Liver (tissue), 7 donors: ENCODE measurements at regions not wholly inside any gene's neighbourhood (a gene's known extent, or its start where the extent isn't known, plus 50 kb on each side); places are given as distances from the start of the nearest gene placed in this dataset.

ENCODE experiments used
- DNase-seq: peaks from one replicate; pipeline ENCODE4 v3.0.0-alpha.2; 2017; ENCODE audit warnings: low spot score
- H3K27ac ChIP-seq, 2 donors: one replicate each; pipeline ENCODE4 v1.7.0; 2013; ENCODE audit warnings: inconsistent platforms in 2 of 2, low read length in 2 of 2, control low read depth in 1 of 2, low read depth in 1 of 2, mild to moderate bottlenecking in 1 of 2
- H3K27me3 ChIP-seq, 4 donors: one replicate each; pipeline versions ENCODE4 v1.6.1 to v1.7.0; 2013; ENCODE audit warnings: low read length in 3 of 4, inconsistent platforms in 1 of 4, mild to moderate bottlenecking in 1 of 4, moderate library complexity in 1 of 4; ENCODE audit not compliant: control insufficient read depth in 4 of 4, insufficient read depth in 4 of 4
- H3K36me3 ChIP-seq, 4 donors: one replicate each; pipeline versions ENCODE4 v1.6.1 to v1.7.0; 2013; ENCODE audit warnings: low read length in 3 of 4, mild to moderate bottlenecking in 3 of 4, low read depth in 1 of 4, moderate library complexity in 1 of 4; ENCODE audit not compliant: control insufficient read depth in 4 of 4, insufficient read depth in 3 of 4
- H3K4me1 ChIP-seq, 4 donors: one replicate each; pipeline versions ENCODE4 v1.6.1 to v1.7.0; 2013; ENCODE audit warnings: low read length in 3 of 4, mild to moderate bottlenecking in 3 of 4, moderate library complexity in 1 of 4; ENCODE audit not compliant: control insufficient read depth in 4 of 4, insufficient read depth in 4 of 4
- H3K4me3 ChIP-seq, 3 donors: one replicate each; pipeline versions ENCODE4 v1.6.1 to v1.7.0; 2013; ENCODE audit warnings: low read length in 3 of 3, control low read depth in 1 of 3, low read depth in 1 of 3, mild to moderate bottlenecking in 1 of 3
- H3K9ac ChIP-seq, 2 donors: one replicate each; pipeline ENCODE4 v1.7.0; 2013; ENCODE audit warnings: low read length in 2 of 2, mild to moderate bottlenecking in 2 of 2, moderate library complexity in 2 of 2, control low read depth in 1 of 2, low read depth in 1 of 2
- H3K9me3 ChIP-seq, 4 donors: one replicate each; pipeline versions ENCODE4 v1.6.1 to v1.7.0; 2013; ENCODE audit warnings: low read length in 3 of 4; ENCODE audit not compliant: control insufficient read depth in 4 of 4
- EGR1 ChIP-seq, 2 donors: IDR thresholded peaks; 2 replicates each; pipeline ENCODE4 v1.6.1; 2016 to 2018; ENCODE audit warnings: antibody characterized with exemption in 2 of 2, low read depth in 2 of 2
- FOXA1 ChIP-seq: IDR thresholded peaks from 2 replicates; pipeline ENCODE4 v1.6.1; 2016; ENCODE audit warnings: antibody characterized with exemption
- HNF4A ChIP-seq, 2 donors: conservative IDR thresholded peaks; 2 replicates each; pipeline ENCODE4 v1.6.1; 2016; ENCODE audit warnings: antibody characterized with exemption in 2 of 2, mild to moderate bottlenecking in 2 of 2
- JUND ChIP-seq, 2 donors: IDR thresholded peaks; 2 replicates each; pipeline ENCODE4 v1.6.1; 2016; ENCODE audit warnings: antibody characterized with exemption in 2 of 2
- RAD21 ChIP-seq, 2 donors: IDR thresholded peaks; 2 replicates each; pipeline ENCODE4 v1.6.1; 2016; ENCODE audit warnings: antibody characterized with exemption in 2 of 2, mild to moderate bottlenecking in 2 of 2
- RXRA ChIP-seq, 2 donors: IDR thresholded peaks; 2 replicates each; pipeline ENCODE4 v1.6.1; 2017 to 2018; ENCODE audit warnings: antibody characterized with exemption in 2 of 2, mild to moderate bottlenecking in 1 of 2
- TAF1 ChIP-seq: conservative IDR thresholded peaks from 2 replicates; pipeline ENCODE4 v1.6.1; 2016; ENCODE audit warnings: antibody characterized with exemption, mild to moderate bottlenecking
- YY1 ChIP-seq: IDR thresholded peaks from 2 replicates; pipeline ENCODE4 v1.6.1; 2016; ENCODE audit warnings: antibody characterized with exemption, mild to moderate bottlenecking
- WGBS: extraction: QIAGEN DNeasy Blood & Tissue Kit; methylation state at CpG from one replicate; pipeline ENCODE4 v1.1.7; 2013; 5-methylcytosine and 5-hydroxymethylcytosine counted together
- TF ChIP-seq, protein P1 (sequence below): IDR thresholded peaks from 2 replicates; pipeline ENCODE4 v1.6.1; 2016; ENCODE audit warnings: antibody characterized with exemption
- TF ChIP-seq, protein P2 (sequence below): IDR thresholded peaks from 2 replicates; pipeline ENCODE4 v1.6.1; 2016; ENCODE audit warnings: antibody characterized with exemption, mild to moderate bottlenecking
- donor health status: healthy.
- donor health status: healthy.
- donor health status: healthy.
- donor health status: healthy.

DNA sequence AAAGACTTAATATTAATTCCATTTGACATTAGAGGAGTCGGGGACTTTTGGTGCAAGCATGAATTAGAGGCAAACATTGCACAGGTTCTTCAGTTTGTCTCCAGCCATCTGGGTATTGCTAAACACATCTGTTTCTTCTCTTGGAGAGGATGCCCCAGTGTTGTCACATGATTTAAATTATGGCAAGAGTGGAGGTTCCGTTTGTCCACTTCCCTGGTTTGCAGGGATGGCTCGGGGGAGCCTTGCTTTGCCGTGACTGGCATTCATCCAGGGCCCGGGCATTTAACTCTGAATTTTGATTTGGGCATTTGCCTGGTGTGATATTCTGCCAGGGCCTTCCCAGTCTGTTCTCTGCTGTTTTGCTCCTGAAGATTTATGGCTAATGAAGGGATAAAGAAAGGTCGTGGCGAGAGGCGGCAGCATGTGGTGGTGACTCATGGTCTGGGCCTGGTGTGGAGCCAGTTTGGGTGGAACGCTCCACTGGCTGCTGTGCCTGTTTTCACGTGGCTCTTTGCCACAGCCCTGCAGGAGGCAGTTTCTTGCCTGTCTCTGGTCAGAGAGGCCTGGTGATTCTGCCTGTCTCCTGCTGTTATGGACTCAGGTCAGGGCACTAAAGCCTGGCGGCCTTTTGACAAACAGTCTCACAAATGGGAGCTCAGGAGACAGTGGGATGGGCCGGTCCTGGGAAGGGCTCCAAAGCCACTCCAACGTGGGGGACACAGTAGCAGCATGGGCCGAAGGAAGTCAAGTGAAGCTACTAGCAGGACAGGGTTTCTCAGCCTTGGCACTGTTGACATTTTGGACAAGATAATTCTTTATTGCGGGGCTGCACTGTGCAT is 99.4 kb upstream of the PGRMC2 start (continued):
- TF ChIP-seq, protein P1, sequence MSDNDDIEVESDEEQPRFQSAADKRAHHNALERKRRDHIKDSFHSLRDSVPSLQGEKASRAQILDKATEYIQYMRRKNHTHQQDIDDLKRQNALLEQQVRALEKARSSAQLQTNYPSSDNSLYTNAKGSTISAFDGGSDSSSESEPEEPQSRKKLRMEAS = no peak

DNA sequence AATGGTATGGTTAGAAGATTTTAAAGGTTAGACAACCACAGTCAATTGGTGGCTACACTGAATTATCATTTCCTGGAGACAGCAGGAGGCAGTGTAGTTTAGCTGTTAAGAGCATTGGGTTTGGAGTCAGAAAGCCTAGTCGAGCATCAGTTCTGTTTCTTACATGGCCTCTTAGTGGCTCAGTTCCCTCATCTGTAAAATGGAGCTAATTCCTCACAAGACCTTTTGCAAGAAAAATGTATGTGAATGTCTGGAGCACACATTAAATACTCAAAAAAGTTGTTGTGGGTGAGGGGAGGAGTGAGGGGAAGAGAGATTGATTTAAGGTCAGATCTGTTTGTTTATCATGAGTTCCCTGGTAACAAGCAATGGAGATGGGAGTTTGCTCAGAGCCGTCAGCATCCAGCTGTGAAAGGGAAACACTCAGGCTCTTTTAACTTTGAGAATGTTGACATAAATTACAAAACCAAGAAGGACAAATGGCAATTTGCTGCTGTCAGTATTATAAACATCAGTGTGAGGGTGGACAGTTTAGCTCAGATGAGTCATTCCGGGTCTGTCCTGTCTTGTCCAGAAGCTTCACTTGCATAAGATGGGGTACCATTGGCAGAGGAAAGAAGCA is 98.2 kb upstream of the PGRMC2 start:
- H3K9me3 ChIP-seq = no peaks in the 10 kb centered on the region
- no peak overlapping the region for H3K9ac ChIP-seq
- no peak for DNase-seq
- no peaks in the 10 kb centered on the region for H3K4me1 ChIP-seq
- no peak overlapping the region for H3K4me3 ChIP-seq
- WGBS = 57% methylated on average over 3 of the region's 3 CpGs
- TF ChIP-seq RAD21 (IDR thresholded peaks at IDR 0.05) (peak in 1 of 2 donors; percentile 8), RXRA (IDR thresholded peaks at IDR 0.05) (no peak), YY1 (no peak), JUND (IDR thresholded peaks at IDR 0.05) (peak in 1 of 2 donors; percentile 18), HNF4A (conservative IDR thresholded peaks at IDR 0.05) (no peak), TAF1 (no peak), FOXA1 (no peak), EGR1 (IDR thresholded peaks at IDR 0.05; ENCODE audit: low read depth in 2 of 2) (no peak)
- H3K27ac ChIP-seq = no peak overlapping the region
- H3K27me3 ChIP-seq = no peaks in the 10 kb centered on the region
- H3K36me3 ChIP-seq = no peaks in the 10 kb centered on the region

DNA sequence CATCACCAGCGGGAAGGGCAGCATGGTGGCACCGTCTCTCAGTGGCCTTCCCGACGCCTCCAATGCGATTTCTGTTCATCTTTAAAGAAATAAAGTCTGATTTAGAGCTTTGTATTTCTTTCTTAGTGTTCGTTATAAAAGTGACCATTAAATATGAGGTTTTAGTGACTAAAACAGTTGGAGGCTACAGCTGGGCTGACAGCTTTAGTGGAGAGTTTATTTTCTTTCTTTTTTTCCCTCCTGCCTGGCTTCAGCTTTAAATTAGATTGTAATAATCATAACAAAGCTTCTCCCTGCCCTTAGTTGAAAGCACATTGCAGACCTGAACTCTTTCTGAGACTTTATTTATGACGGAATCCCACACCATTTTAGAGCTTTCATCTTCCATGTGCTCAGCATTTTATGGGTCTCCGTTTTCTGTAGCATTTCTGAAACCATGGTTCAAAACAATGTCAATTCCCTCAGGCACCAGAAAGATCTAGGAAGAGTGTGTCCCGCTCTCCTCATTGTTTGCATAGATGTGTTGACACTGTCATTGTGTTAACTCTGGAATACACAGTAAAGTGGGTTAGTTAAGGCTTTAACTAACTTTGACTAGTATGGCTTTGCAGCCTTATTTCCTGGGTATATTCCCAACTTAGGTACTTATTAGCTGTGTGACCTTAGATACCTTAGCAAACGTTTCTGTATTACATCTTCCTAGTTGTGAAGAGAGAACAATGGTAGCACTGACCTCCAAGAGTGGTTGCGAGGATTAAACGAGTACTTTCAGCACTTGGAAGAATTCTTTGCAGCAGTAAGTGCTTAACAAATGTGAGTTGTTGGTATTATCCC is 97.4 kb upstream of the PGRMC2 start:
- DNase-seq = no peak
- Histone ChIP-seq H3K4me3 (no peak overlapping the region), H3K9ac (no peak overlapping the region), H3K27me3 (no peaks in the 10 kb centered on the region), H3K36me3 (no peaks in the 10 kb centered on the region), H3K27ac (no peak overlapping the region), H3K4me1 (no peaks in the 10 kb centered on the region), H3K9me3 (no peaks in the 10 kb centered on the region)
- TF ChIP-seq HNF4A (conservative IDR thresholded peaks at IDR 0.05) (no peak), TAF1 (no peak), JUND (IDR thresholded peaks at IDR 0.05) (no peak)
- TF ChIP-seq, protein P2, sequence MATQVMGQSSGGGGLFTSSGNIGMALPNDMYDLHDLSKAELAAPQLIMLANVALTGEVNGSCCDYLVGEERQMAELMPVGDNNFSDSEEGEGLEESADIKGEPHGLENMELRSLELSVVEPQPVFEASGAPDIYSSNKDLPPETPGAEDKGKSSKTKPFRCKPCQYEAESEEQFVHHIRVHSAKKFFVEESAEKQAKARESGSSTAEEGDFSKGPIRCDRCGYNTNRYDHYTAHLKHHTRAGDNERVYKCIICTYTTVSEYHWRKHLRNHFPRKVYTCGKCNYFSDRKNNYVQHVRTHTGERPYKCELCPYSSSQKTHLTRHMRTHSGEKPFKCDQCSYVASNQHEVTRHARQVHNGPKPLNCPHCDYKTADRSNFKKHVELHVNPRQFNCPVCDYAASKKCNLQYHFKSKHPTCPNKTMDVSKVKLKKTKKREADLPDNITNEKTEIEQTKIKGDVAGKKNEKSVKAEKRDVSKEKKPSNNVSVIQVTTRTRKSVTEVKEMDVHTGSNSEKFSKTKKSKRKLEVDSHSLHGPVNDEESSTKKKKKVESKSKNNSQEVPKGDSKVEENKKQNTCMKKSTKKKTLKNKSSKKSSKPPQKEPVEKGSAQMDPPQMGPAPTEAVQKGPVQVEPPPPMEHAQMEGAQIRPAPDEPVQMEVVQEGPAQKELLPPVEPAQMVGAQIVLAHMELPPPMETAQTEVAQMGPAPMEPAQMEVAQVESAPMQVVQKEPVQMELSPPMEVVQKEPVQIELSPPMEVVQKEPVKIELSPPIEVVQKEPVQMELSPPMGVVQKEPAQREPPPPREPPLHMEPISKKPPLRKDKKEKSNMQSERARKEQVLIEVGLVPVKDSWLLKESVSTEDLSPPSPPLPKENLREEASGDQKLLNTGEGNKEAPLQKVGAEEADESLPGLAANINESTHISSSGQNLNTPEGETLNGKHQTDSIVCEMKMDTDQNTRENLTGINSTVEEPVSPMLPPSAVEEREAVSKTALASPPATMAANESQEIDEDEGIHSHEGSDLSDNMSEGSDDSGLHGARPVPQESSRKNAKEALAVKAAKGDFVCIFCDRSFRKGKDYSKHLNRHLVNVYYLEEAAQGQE = no peak
- WGBS = 85% methylated on average over 12 of the region's 12 CpGs
